ENCODE measurements at regions not wholly inside any gene's neighbourhood (a gene's known extent, or its start where the extent isn't known, plus 50 kb on each side); places are given as distances from the start of the nearest gene placed in this dataset.

DNA sequence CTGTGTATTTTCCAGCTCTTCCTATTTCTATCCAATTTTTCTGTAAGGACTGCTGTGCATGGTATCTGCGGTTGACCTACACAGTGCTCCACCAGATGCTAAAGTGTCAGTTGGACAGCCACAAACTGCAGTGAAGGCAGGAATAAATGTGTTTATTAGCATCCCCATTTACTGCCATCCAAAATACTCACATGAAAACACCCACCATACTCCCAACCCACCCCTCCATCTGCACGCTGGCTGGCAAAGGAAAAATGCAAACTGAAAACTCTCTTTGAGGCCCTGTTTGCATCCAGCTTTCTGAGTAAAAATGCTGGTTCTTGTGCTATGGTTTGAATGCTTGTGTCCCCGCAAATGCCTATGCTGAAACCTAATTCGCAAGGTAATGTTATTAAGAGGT, 515.5 kb downstream of the ZNF385D start:
- TF ChIP-seq, protein P1, sequence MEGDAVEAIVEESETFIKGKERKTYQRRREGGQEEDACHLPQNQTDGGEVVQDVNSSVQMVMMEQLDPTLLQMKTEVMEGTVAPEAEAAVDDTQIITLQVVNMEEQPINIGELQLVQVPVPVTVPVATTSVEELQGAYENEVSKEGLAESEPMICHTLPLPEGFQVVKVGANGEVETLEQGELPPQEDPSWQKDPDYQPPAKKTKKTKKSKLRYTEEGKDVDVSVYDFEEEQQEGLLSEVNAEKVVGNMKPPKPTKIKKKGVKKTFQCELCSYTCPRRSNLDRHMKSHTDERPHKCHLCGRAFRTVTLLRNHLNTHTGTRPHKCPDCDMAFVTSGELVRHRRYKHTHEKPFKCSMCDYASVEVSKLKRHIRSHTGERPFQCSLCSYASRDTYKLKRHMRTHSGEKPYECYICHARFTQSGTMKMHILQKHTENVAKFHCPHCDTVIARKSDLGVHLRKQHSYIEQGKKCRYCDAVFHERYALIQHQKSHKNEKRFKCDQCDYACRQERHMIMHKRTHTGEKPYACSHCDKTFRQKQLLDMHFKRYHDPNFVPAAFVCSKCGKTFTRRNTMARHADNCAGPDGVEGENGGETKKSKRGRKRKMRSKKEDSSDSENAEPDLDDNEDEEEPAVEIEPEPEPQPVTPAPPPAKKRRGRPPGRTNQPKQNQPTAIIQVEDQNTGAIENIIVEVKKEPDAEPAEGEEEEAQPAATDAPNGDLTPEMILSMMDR (IDR thresholded peaks at IDR 0.05 in 2 of 3, conservative IDR thresholded peaks at IDR 0.05 in 1 of 3; ENCODE audit: borderline replicate concordance in 1 of 3, insufficient read depth in 1 of 3, low read depth in 2 of 3, low read length in 2 of 3) = no peak
- TF ChIP-seq YY1 (IDR thresholded peaks at IDR 0.05; ENCODE audit: extremely low read depth, insufficient replicate concordance, low read depth, low read length) = no peak
- no peak for TF ChIP-seq POLR2AphosphoS5 (IDR thresholded peaks at IDR 0.05; ENCODE audit: low read depth, low read length)
- no peak for TF ChIP-seq RAD21 (IDR thresholded peaks at IDR 0.05; ENCODE audit: low read depth)
- no peak for TF ChIP-seq EGR1 (IDR thresholded peaks at IDR 0.05; ENCODE audit: low read depth)
- TF ChIP-seq POLR2A (IDR thresholded peaks at IDR 0.05; ENCODE audit: borderline replicate concordance, extremely low read depth, insufficient read depth, insufficient read length) = no peak
- TF ChIP-seq ZNF274 (IDR thresholded peaks at IDR 0.05; ENCODE audit: low read depth, low read length) = no peak
- TF ChIP-seq EZH2phosphoT487 (IDR thresholded peaks at IDR 0.05; ENCODE audit: borderline replicate concordance) = no peak
- no peak for TF ChIP-seq TCF7L2 (IDR thresholded peaks at IDR 0.05; ENCODE audit: borderline replicate concordance, extremely low read depth, insufficient read depth, insufficient read length)

Measured in HCT116 (cell line).